ENCODE measurements at regions not wholly inside any gene's neighbourhood (a gene's known extent, or its start where the extent isn't known, plus 50 kb on each side); places are given as distances from the start of the nearest gene placed in this dataset.
"Not testable (repeated sequence)": the region's sequence is repeated elsewhere in the genome, so short reads cannot be mapped to it uniquely, and the experiment has no call there.

GRCh38 chr4:75391489-75392166, 122.6 kb downstream of the RCHY1 start:
- H3K4me3 ChIP-seq (ENCODE audit: low read depth, low read length, poor library complexity, severe bottlenecking), result no peak overlapping the region
- no peaks in the 10 kb centered on the region for H3K9me3 ChIP-seq (ENCODE audit: low read length)
- no peaks in the 10 kb centered on the region for H3F3A ChIP-seq (ENCODE audit: insufficient read depth, low read length)
- H3K27me3 ChIP-seq (ENCODE audit: insufficient read depth, low read length), result no peaks in the 10 kb centered on the region
- H3K9ac ChIP-seq (ENCODE audit: low read length), result no peak overlapping the region
- H4K20me1 ChIP-seq (ENCODE audit: insufficient read depth, low read length), result no peaks in the 10 kb centered on the region
- no peak overlapping the region; the same call in 1 of the 2 replicates for H3K4me2 ChIP-seq (ENCODE audit: low read length)
- H3K9me2 ChIP-seq (ENCODE audit: low read depth, low read length), result no peaks in the 10 kb centered on the region
- H3K36me3 ChIP-seq (ENCODE audit: insufficient read depth, low read length), result no peaks in the 10 kb centered on the region
- H3K79me2 ChIP-seq (ENCODE audit: insufficient read depth, low read length), result no peaks in the 10 kb centered on the region
- no peak overlapping the region for H2AFZ ChIP-seq (ENCODE audit: low read length)
- H3K4me1 ChIP-seq (ENCODE audit: insufficient read depth, low read length, severe bottlenecking), result peaks cover 9% of the 10 kb centered on the region
- no peak for TF ChIP-seq CTCF (IDR thresholded peaks at IDR 0.05; ENCODE audit: low read length)
- no peak for TF ChIP-seq EZH2 (IDR thresholded peaks at IDR 0.05; ENCODE audit: borderline replicate concordance, low read length)
- H3K27ac ChIP-seq (ENCODE audit: low read depth, low read length, poor library complexity, severe bottlenecking), result peak overlapping the region; percentile 33

- not testable (repeated sequence) for H3K9ac ChIP-seq (ENCODE audit: low read length); H3K4me1 ChIP-seq (ENCODE audit: insufficient read depth, low read length, severe bottlenecking); H3K79me2 ChIP-seq (ENCODE audit: insufficient read depth, low read length); H3K36me3 ChIP-seq (ENCODE audit: insufficient read depth, low read length); H3F3A ChIP-seq (ENCODE audit: insufficient read depth, low read length); H3K27ac ChIP-seq (ENCODE audit: low read depth, low read length, poor library complexity, severe bottlenecking); H3K4me3 ChIP-seq (ENCODE audit: low read depth, low read length, poor library complexity, severe bottlenecking); H2AFZ ChIP-seq (ENCODE audit: low read length); H3K27me3 ChIP-seq (ENCODE audit: insufficient read depth, low read length); H3K4me2 ChIP-seq (ENCODE audit: low read length); H3K9me3 ChIP-seq (ENCODE audit: low read length); H3K9me2 ChIP-seq (ENCODE audit: low read depth, low read length); H4K20me1 ChIP-seq (ENCODE audit: insufficient read depth, low read length)
Measured at GRCh38 chr4:75386426-75386825, 127.8 kb downstream of the RCHY1 start.

GRCh38 chr4:75385106-75385505, 129.1 kb downstream of the RCHY1 start:
- H3K4me3 ChIP-seq (ENCODE audit: low read depth, low read length, poor library complexity, severe bottlenecking), result no peak overlapping the region
- H2AFZ ChIP-seq (ENCODE audit: low read length), result no peak overlapping the region
- H3K79me2 ChIP-seq (ENCODE audit: insufficient read depth, low read length), result no peaks in the 10 kb centered on the region
- H3K36me3 ChIP-seq (ENCODE audit: insufficient read depth, low read length), result no peaks in the 10 kb centered on the region
- H3K9me2 ChIP-seq (ENCODE audit: low read depth, low read length), result no peaks in the 10 kb centered on the region
- H3K4me2 ChIP-seq (ENCODE audit: low read length), result no peak overlapping the region
- no peaks in the 10 kb centered on the region for H3K27me3 ChIP-seq (ENCODE audit: insufficient read depth, low read length)
- no peak for TF ChIP-seq EZH2 (IDR thresholded peaks at IDR 0.05; ENCODE audit: borderline replicate concordance, low read length)
- no peak for TF ChIP-seq CTCF (IDR thresholded peaks at IDR 0.05; ENCODE audit: low read length)
- H4K20me1 ChIP-seq (ENCODE audit: insufficient read depth, low read length), result no peaks in the 10 kb centered on the region
- no peak overlapping the region for H3K9ac ChIP-seq (ENCODE audit: low read length)
- H3F3A ChIP-seq (ENCODE audit: insufficient read depth, low read length), result no peaks in the 10 kb centered on the region
- H3K9me3 ChIP-seq (ENCODE audit: low read length), result no peaks in the 10 kb centered on the region
- H3K4me1 ChIP-seq (ENCODE audit: insufficient read depth, low read length, severe bottlenecking), result no peaks in the 10 kb centered on the region
- H3K27ac ChIP-seq (ENCODE audit: low read depth, low read length, poor library complexity, severe bottlenecking), result no peak overlapping the region

- Histone ChIP-seq H3K27me3 (ENCODE audit: insufficient read depth, low read length) (no peaks in the 10 kb centered on the region), H3K9me2 (ENCODE audit: low read depth, low read length) (no peaks in the 10 kb centered on the region), H3K36me3 (ENCODE audit: insufficient read depth, low read length) (no peaks in the 10 kb centered on the region), H3K4me1 (ENCODE audit: insufficient read depth, low read length, severe bottlenecking) (no peaks in the 10 kb centered on the region), H3K4me3 (ENCODE audit: low read depth, low read length, poor library complexity, severe bottlenecking) (no peak overlapping the region), H3K27ac (ENCODE audit: low read depth, low read length, poor library complexity, severe bottlenecking) (no peak overlapping the region), H2AFZ (ENCODE audit: low read length) (no peak overlapping the region), H3F3A (ENCODE audit: insufficient read depth, low read length) (no peaks in the 10 kb centered on the region), H4K20me1 (ENCODE audit: insufficient read depth, low read length) (no peaks in the 10 kb centered on the region), H3K4me2 (ENCODE audit: low read length) (no peak overlapping the region), H3K9me3 (ENCODE audit: low read length) (no peaks in the 10 kb centered on the region), H3K9ac (ENCODE audit: low read length) (no peak overlapping the region), H3K79me2 (ENCODE audit: insufficient read depth, low read length) (no peaks in the 10 kb centered on the region)
- TF ChIP-seq EZH2 (IDR thresholded peaks at IDR 0.05; ENCODE audit: borderline replicate concordance, low read length), result no peak
- TF ChIP-seq CTCF (IDR thresholded peaks at IDR 0.05; ENCODE audit: low read length), result no peak
Measured at GRCh38 chr4:75376543-75376942, 137.7 kb downstream of the RCHY1 start.
